ENCODE measurements at regions not wholly inside any gene's neighbourhood (a gene's known extent, or its start where the extent isn't known, plus 50 kb on each side); places are given as distances from the start of the nearest gene placed in this dataset.
A peak's percentile ranks its signal among the peaks of the same experiment; 100 is the strongest.

DNA sequence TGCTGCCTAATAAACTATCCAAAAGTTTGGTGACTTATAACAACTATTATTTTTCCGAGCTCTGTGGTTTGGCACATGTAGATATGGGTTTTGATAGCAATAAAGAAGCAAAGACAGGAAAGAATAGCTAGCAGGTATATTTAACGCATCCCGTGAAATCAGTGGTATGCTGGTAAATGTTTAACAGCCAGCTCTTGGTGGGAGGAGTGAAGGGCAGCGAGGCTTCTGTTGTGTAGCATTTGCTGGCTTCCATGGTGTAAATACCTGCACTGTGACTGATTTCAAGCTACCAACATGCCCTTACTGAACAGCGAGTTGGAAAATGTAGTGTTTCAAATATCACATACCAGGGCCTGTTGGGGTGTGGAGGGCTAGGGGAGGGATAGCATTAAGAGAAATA is 291.0 kb downstream of the PRDM2 start:
- no peak overlapping the region for H3K27ac ChIP-seq
- no peak for TF ChIP-seq ZFX (IDR thresholded peaks at IDR 0.05)
- no peak for TF ChIP-seq CTCF (conservative IDR thresholded peaks at IDR 0.05)

GRCh38 chr1:13992489-13993285 is 292.7 kb downstream of the PRDM2 start:
- H3K27ac ChIP-seq: no peak overlapping the region
- TF ChIP-seq CTCF (conservative IDR thresholded peaks at IDR 0.05) (0 out of 2 replicates have a peak, but pooled peaks have one; percentile 9), ZFX (IDR thresholded peaks at IDR 0.05) (no peak)

- no peak overlapping the region for H3K27ac ChIP-seq
- TF ChIP-seq CTCF (conservative IDR thresholded peaks at IDR 0.05) (no peak), ZFX (IDR thresholded peaks at IDR 0.05) (no peak)
Measured at GRCh38 chr1:13994386-13994785, 294.4 kb downstream of the PRDM2 start.

DNA sequence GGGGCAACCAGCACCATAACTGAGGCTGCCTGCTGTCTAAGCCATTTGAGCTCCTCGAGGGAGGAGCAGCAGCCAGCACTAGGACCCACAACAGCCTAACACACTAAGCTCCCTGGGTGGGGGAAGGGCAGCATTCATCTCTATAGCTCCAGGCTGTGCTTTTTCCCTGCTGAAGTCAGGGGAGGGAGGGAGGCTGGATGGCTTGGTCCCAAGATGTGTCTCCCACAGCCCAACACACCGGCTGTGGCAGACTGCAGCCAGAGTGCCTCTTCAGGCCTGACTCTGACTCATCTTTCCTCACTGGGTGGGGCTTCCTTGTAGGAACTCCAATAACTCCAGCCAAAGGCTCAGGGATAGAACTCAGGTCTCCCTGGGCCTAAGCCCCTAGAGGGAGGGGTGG is 296.3 kb downstream of the PRDM2 start:
- TF ChIP-seq ZFX (IDR thresholded peaks at IDR 0.05) (no peak), CTCF (conservative IDR thresholded peaks at IDR 0.05) (no peak)
- H3K27ac ChIP-seq: no peak overlapping the region

DNA sequence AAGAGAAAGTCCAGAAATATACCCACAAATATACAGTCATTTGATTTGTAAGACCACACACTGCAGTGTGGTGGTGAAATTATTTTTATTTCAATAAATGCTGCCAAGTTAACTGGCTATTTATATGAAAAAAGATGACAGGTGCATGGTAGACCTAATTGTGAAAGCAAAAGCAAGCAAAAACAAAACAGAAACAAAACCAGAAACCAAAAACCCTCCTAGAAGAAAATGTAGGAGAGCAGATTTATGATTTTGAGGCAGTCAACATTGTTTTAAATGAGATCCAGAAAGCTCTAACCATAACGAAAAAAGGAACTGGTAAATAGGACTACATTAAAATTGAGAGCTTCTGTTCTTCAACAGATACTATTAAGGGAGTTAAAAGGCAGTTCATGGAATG is 303.6 kb downstream of the PRDM2 start:
- H3K27ac ChIP-seq: no peak overlapping the region
- no peak for TF ChIP-seq ZFX (IDR thresholded peaks at IDR 0.05)
- TF ChIP-seq CTCF (conservative IDR thresholded peaks at IDR 0.05): no peak

DNA sequence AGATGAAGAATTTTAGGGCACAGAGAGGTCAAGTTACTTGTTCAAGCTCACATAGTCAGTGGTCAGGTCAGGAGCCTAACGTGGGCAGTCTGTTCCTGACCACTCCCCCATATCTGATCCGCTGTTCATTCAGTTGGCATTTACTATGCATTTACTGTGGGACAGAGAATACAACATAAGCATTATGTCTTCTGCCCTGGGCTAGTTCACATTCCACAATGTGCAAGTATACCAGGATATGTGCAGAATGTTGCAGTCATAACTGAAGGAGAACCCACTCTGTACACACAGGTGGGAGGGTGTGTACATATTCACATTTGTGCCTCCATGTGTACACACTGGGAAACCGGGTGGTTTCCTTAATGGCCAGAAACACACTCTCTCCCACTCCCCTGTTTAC is 309.6 kb downstream of the PRDM2 start:
- TF ChIP-seq CTCF (conservative IDR thresholded peaks at IDR 0.05): no peak
- no peak overlapping the region for H3K27ac ChIP-seq

DNA sequence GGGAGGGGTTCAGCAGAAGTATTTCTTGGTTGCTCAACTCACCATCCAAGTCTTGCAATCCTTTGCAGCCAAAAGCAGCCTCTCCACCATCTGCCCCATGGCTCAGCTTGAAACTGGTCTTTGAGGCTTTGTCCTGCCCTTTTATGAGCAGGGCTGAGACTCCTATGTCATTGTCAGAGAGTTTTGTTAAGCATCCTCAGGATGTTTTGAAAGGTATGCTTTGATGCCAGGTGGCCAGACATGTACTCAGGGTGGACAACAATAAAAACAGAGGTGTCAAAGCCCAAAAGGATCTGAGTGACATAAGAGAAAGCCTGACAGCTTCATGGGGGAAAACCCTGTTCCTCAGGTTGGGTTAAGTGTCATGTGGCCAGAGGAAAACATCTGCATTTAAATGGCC is 310.5 kb downstream of the PRDM2 start:
- no peak overlapping the region for H3K27ac ChIP-seq
- no peak for TF ChIP-seq CTCF (conservative IDR thresholded peaks at IDR 0.05)
- no peak for TF ChIP-seq ZFX (IDR thresholded peaks at IDR 0.05)

Data from C4-2B (cell line).